RWPE2 (cell line): ENCODE measurements at regions not wholly inside any gene's neighbourhood (a gene's known extent, or its start where the extent isn't known, plus 50 kb on each side); places are given as distances from the start of the nearest gene placed in this dataset.

Experiments used
- ATAC-seq: fragments of 200-7000 bp; cut with Tn5 transposase; 3 replicates; pipeline ENCODE4 v1.9.1; 2021; ENCODE audit warnings: low read depth
- DNase-seq: peaks from one replicate; pipeline ENCODE4 v3.0.0-alpha.2; 2020; ENCODE audit warnings: low spot score
- H3K27ac ChIP-seq: fragments of 450-650 bp; 2 replicates; pipeline ENCODE4 v1.5.1; 2017; ENCODE audit warnings: mild to moderate bottlenecking; ENCODE audit not compliant: poor library complexity, severe bottlenecking
- H3K27me3 ChIP-seq: fragments of 250-450 bp; sonication (Bioruptor Pico); 2 replicates; pipeline ENCODE4 v1.5.1; 2021; ENCODE audit warnings: mild to moderate bottlenecking, moderate library complexity; ENCODE audit not compliant: insufficient read depth, poor library complexity, severe bottlenecking
- H3K36me3 ChIP-seq: fragments of 250-450 bp; sonication (Bioruptor Pico); 2 replicates; pipeline ENCODE4 v1.5.1; 2020; ENCODE audit warnings: low read depth, mild to moderate bottlenecking, moderate library complexity
- H3K4me1 ChIP-seq: fragments of 250-450 bp; sonication (Bioruptor Pico); 2 replicates; pipeline ENCODE4 v1.5.1; 2021; ENCODE audit warnings: mild to moderate bottlenecking, moderate library complexity; ENCODE audit not compliant: insufficient read depth, poor library complexity, severe bottlenecking
- H3K4me3 ChIP-seq: fragments of 250-450 bp; sonication (Bioruptor Pico); 2 replicates; pipeline ENCODE4 v1.5.1; 2021; ENCODE audit warnings: mild to moderate bottlenecking, moderate library complexity; ENCODE audit not compliant: severe bottlenecking
- H3K9me3 ChIP-seq: fragments of 250-450 bp; sonication (Bioruptor Pico); 2 replicates; pipeline ENCODE4 v1.5.1; 2021; ENCODE audit warnings: mild to moderate bottlenecking, moderate library complexity; ENCODE audit not compliant: severe bottlenecking
- CTCF ChIP-seq: fragments of 450-650 bp; IDR thresholded peaks from one replicate; pipeline ENCODE4 v1.5.1; 2017; ENCODE audit warnings: mild to moderate bottlenecking, moderate library complexity; ENCODE audit not compliant: poor library complexity, severe bottlenecking

- H3K27me3 ChIP-seq, result peaks cover 7% of the 10 kb centered on the region
- ATAC-seq (no peak), DNase-seq (no peak)
- H3K4me3 ChIP-seq, result no peak overlapping the region
- H3K4me1 ChIP-seq, result no peaks in the 10 kb centered on the region
- no peaks in the 10 kb centered on the region for H3K9me3 ChIP-seq
- TF ChIP-seq CTCF, result no peak
- H3K36me3 ChIP-seq, result no peaks in the 10 kb centered on the region
- no peak overlapping the region for H3K27ac ChIP-seq
These were observed 622.5 kb downstream of the PKHD1 start for GRCh38 chr6:51464956-51465355.

- no peak for ATAC-seq
- no peak overlapping the region for H3K27ac ChIP-seq
- no peaks in the 10 kb centered on the region for H3K9me3 ChIP-seq
- no peaks in the 10 kb centered on the region for H3K36me3 ChIP-seq
- H3K27me3 ChIP-seq, result no peaks in the 10 kb centered on the region
- no peak for DNase-seq
- no peaks in the 10 kb centered on the region for H3K4me1 ChIP-seq
- no peak for TF ChIP-seq CTCF
- H3K4me3 ChIP-seq, result no peak overlapping the region
These were observed 621.0 kb downstream of the PKHD1 start for GRCh38 chr6:51466427-51466826.

GRCh38 chr6:51467231-51467952 is 620.0 kb downstream of the PKHD1 start:
- H3K9me3 ChIP-seq, result no peaks in the 10 kb centered on the region
- TF ChIP-seq CTCF, result no peak
- no peak for ATAC-seq
- no peak for DNase-seq
- no peaks in the 10 kb centered on the region for H3K36me3 ChIP-seq
- no peak overlapping the region for H3K27ac ChIP-seq
- H3K4me1 ChIP-seq, result peaks cover 3% of the 10 kb centered on the region
- H3K4me3 ChIP-seq, result no peak overlapping the region
- H3K27me3 ChIP-seq, result no peaks in the 10 kb centered on the region

GRCh38 chr6:51468704-51469103 is 618.7 kb downstream of the PKHD1 start:
- H3K27me3 ChIP-seq, result no peaks in the 10 kb centered on the region
- H3K4me3 ChIP-seq, result no peak overlapping the region
- no peak for ATAC-seq
- no peak for DNase-seq
- H3K9me3 ChIP-seq, result no peaks in the 10 kb centered on the region
- peaks cover 15% of the 10 kb centered on the region for H3K4me1 ChIP-seq
- no peak overlapping the region for H3K27ac ChIP-seq
- H3K36me3 ChIP-seq, result no peaks in the 10 kb centered on the region
- TF ChIP-seq CTCF, result no peak

- Histone ChIP-seq H3K4me1 (peaks cover 23% of the 10 kb centered on the region), H3K4me3 (no peak overlapping the region), H3K36me3 (no peaks in the 10 kb centered on the region), H3K27me3 (no peaks in the 10 kb centered on the region), H3K9me3 (no peaks in the 10 kb centered on the region), H3K27ac (peak overlapping the region; percentile 55)
- TF ChIP-seq CTCF, result no peak
- ATAC-seq (peak; percentile 98), DNase-seq (no peak)
These were observed 614.5 kb downstream of the PKHD1 start for GRCh38 chr6:51472745-51473487.
